ENCODE measurements at regions not wholly inside any gene's neighbourhood (a gene's known extent, or its start where the extent isn't known, plus 50 kb on each side); places are given as distances from the start of the nearest gene placed in this dataset.

- H3K4me1 ChIP-seq: peaks cover 0 to 10% of the 10 kb centered on the region in 2 donors
Observed at GRCh38 chr11:123364080-123364479, 66.0 kb upstream of the GRAMD1B start.

GRCh38 chr11:123363556-123363955 is 66.5 kb upstream of the GRAMD1B start:
- DNase-seq (no peak), ATAC-seq (no peak)
- in situ Hi-C loops (cut with MboI; ENCODE audit: low sequenced_read_pairs in 4 of 4): no loop called here
- H3K4me1 ChIP-seq: peaks cover 0 to 10% of the 10 kb centered on the region in 2 donors
- peaks cover 0 to 8% (median 4%) of the 10 kb centered on the region in 3 donors for H3K27me3 ChIP-seq
- no peaks in the 10 kb centered on the region for H3K36me3 ChIP-seq
- H3K4me3 ChIP-seq: no peak overlapping the region
- H3K27ac ChIP-seq: no peak overlapping the region
- TF ChIP-seq CTCF (IDR thresholded peaks at IDR 0.05 in 4 of 5, conservative IDR thresholded peaks at IDR 0.05 in 1 of 5): no peak
- no peak for TF ChIP-seq POLR2A (IDR thresholded peaks at IDR 0.05)
- intact Hi-C loops (cut with DNase I; ENCODE audit: low total_unique reads): no loop called here
- H3K9me3 ChIP-seq: no peaks in the 10 kb centered on the region

More at GRCh38 chr11:123364080-123364479, 66.0 kb upstream of the GRAMD1B start:
- H3K4me3 ChIP-seq: no peak overlapping the region
- H3K27ac ChIP-seq: no peak overlapping the region
- intact Hi-C loops (cut with DNase I; ENCODE audit: low total_unique reads) (no loop called here), in situ Hi-C loops (cut with MboI; ENCODE audit: low sequenced_read_pairs in 4 of 4) (no loop called here)
- ATAC-seq (no peak), DNase-seq (no peak)
- TF ChIP-seq POLR2A (IDR thresholded peaks at IDR 0.05) (no peak), CTCF (IDR thresholded peaks at IDR 0.05 in 4 of 5, conservative IDR thresholded peaks at IDR 0.05 in 1 of 5) (no peak)
- no peaks in the 10 kb centered on the region for H3K9me3 ChIP-seq
- H3K36me3 ChIP-seq: no peaks in the 10 kb centered on the region
- H3K27me3 ChIP-seq: peaks cover 0 to 8% (median 4%) of the 10 kb centered on the region in 3 donors

GRCh38 chr11:123362941-123363340 is 67.1 kb upstream of the GRAMD1B start:
- no peaks in the 10 kb centered on the region for H3K9me3 ChIP-seq
- in situ Hi-C loops (cut with MboI; ENCODE audit: low sequenced_read_pairs in 4 of 4) (no loop called here), intact Hi-C loops (cut with DNase I; ENCODE audit: low total_unique reads) (no loop called here)
- H3K4me1 ChIP-seq: peaks cover 0 to 10% of the 10 kb centered on the region in 2 donors
- TF ChIP-seq POLR2A (IDR thresholded peaks at IDR 0.05): no peak
- no peak for TF ChIP-seq CTCF (IDR thresholded peaks at IDR 0.05 in 4 of 5, conservative IDR thresholded peaks at IDR 0.05 in 1 of 5)
- no peak overlapping the region for H3K27ac ChIP-seq
- ATAC-seq (no peak), DNase-seq (no peak)
- no peaks in the 10 kb centered on the region for H3K36me3 ChIP-seq
- H3K4me3 ChIP-seq: no peak overlapping the region
- H3K27me3 ChIP-seq: peaks cover 0 to 8% (median 4%) of the 10 kb centered on the region in 3 donors

GRCh38 chr11:123362186-123362585 is 67.9 kb upstream of the GRAMD1B start:
- no peak for ATAC-seq
- DNase-seq: no peak
- Histone ChIP-seq H3K4me3 (no peak overlapping the region), H3K27me3 (peaks cover 0 to 8% (median 4%) of the 10 kb centered on the region in 3 donors), H3K9me3 (no peaks in the 10 kb centered on the region), H3K27ac (no peak overlapping the region), H3K36me3 (no peaks in the 10 kb centered on the region), H3K4me1 (peaks cover 0 to 10% of the 10 kb centered on the region in 2 donors)
- intact Hi-C loops (cut with DNase I; ENCODE audit: low total_unique reads) (no loop called here), in situ Hi-C loops (cut with MboI; ENCODE audit: low sequenced_read_pairs in 4 of 4) (no loop called here)
- TF ChIP-seq CTCF (IDR thresholded peaks at IDR 0.05 in 4 of 5, conservative IDR thresholded peaks at IDR 0.05 in 1 of 5) (no peak), POLR2A (IDR thresholded peaks at IDR 0.05) (no peak)

- no peaks in the 10 kb centered on the region for H3K36me3 ChIP-seq
- intact Hi-C loops (cut with DNase I; ENCODE audit: low total_unique reads) (no loop called here), in situ Hi-C loops (cut with MboI; ENCODE audit: low sequenced_read_pairs in 4 of 4) (no loop called here)
- no peak for DNase-seq
- ATAC-seq: no peak
- H3K27me3 ChIP-seq: peaks cover 0 to 8% (median 4%) of the 10 kb centered on the region in 3 donors
- TF ChIP-seq CTCF (IDR thresholded peaks at IDR 0.05 in 4 of 5, conservative IDR thresholded peaks at IDR 0.05 in 1 of 5) (no peak), POLR2A (IDR thresholded peaks at IDR 0.05) (no peak)
- no peaks in the 10 kb centered on the region for H3K9me3 ChIP-seq
- no peak overlapping the region for H3K27ac ChIP-seq
- peaks cover 0 to 10% of the 10 kb centered on the region in 2 donors for H3K4me1 ChIP-seq
- no peak overlapping the region for H3K4me3 ChIP-seq
Observed at GRCh38 chr11:123361110-123361509, 69.0 kb upstream of the GRAMD1B start.
